MCF 10A (cell line): ENCODE measurements at regions not wholly inside any gene's neighbourhood (a gene's known extent, or its start where the extent isn't known, plus 50 kb on each side); places are given as distances from the start of the nearest gene placed in this dataset.

ENCODE experiments used
- BruUV-seq: library from RNA; stranded (reverse); fragments of 400-500 nt; replicated peaks from 2 replicates; lab custom pipeline; 2021; lab: Mats Ljungman, UMichigan
- CTCF ChIA-PET: fragments of 300-600 bp; sonication (Branson Sonifier 250); formaldehyde crosslinking; extraction: SDS; loops from one replicate; lab custom pipeline; 2021; ENCODE audit warnings: antibody characterized with exemption, inconsistent platforms; lab: Yijun Ruan, JAX
- POLR2A ChIA-PET: fragments of 300-600, 350-650 bp; sonication (Branson Sonifier 250); formaldehyde crosslinking; extraction: SDS; loops from one replicate; lab custom pipeline; 2020; ENCODE audit warnings: antibody characterized with exemption, inconsistent platforms; lab: Yijun Ruan, JAX
- DNase-seq: peaks from one replicate; pipeline ENCODE4 v3.0.0-alpha.2; 2018; ENCODE audit not compliant: unreplicated experiment
- H3K27ac Mint-ChIP-seq: one replicate; pipeline ENCODE4 v1.8.0; 2022; ENCODE audit warnings: mild to moderate bottlenecking, low read depth, mixed read lengths; ENCODE audit not compliant: unreplicated experiment
- H3K27me3 Mint-ChIP-seq: one replicate; pipeline ENCODE4 v1.8.0; 2022; ENCODE audit warnings: mixed read lengths; ENCODE audit not compliant: insufficient read depth, unreplicated experiment
- H3K36me3 Mint-ChIP-seq: one replicate; pipeline ENCODE4 v1.8.0; 2022; ENCODE audit warnings: mild to moderate bottlenecking, moderate library complexity, mixed read lengths; ENCODE audit not compliant: insufficient read depth, unreplicated experiment
- H3K4me1 Mint-ChIP-seq: one replicate; pipeline ENCODE4 v1.8.0; 2022; ENCODE audit warnings: mixed read lengths; ENCODE audit not compliant: insufficient read depth, unreplicated experiment
- H3K4me3 Mint-ChIP-seq: one replicate; pipeline ENCODE4 v1.8.0; 2022; ENCODE audit warnings: mild to moderate bottlenecking, moderate library complexity, mixed read lengths; ENCODE audit not compliant: unreplicated experiment
- H3K9me3 Mint-ChIP-seq: one replicate; pipeline ENCODE4 v1.8.0; 2022; ENCODE audit warnings: mixed read lengths; ENCODE audit not compliant: unreplicated experiment
- CTCF ChIP-seq: fragments of 200-600 bp; IDR thresholded peaks from one replicate; pipeline ENCODE4 v1.8.0; 2022; ENCODE audit warnings: antibody characterized with exemption, mild to moderate bottlenecking; ENCODE audit not compliant: unreplicated experiment
- intact Hi-C: fragments of 100-400 bp; cut with micrococcal nuclease; formaldehyde crosslinking; loops from 2 replicates; pipeline ENCODE4 v1.14.1; 2022

- ChIA-PET POLR2A (no interaction called here), CTCF (interaction anchor here (0.6 to 3.0 kb wide), 6 partner anchors 9 to 181 kb away, joined by 3 to 13 read pairs (median 5); no protein-coding TSS in a partner anchor)
- no peak for TF ChIP-seq CTCF
- DNase-seq = no peak
- no peaks in the 10 kb centered on the region for H3K36me3 Mint-ChIP-seq
- H3K27me3 Mint-ChIP-seq = no peaks in the 10 kb centered on the region
- no peaks in the 10 kb centered on the region for H3K9me3 Mint-ChIP-seq
- no peaks in the 10 kb centered on the region for H3K4me1 Mint-ChIP-seq
- BruUV-seq = no TSS peak
- H3K4me3 Mint-ChIP-seq = no peak overlapping the region
- intact Hi-C loops = no loop called here
- H3K27ac Mint-ChIP-seq = no peak overlapping the region
Observed at GRCh38 chr4:112946127-112946526, 103.3 kb upstream of the ANK2 start.

GRCh38 chr4:112947616-112948015 lies 101.8 kb upstream of the ANK2 start:
- no peak overlapping the region for H3K4me3 Mint-ChIP-seq
- intact Hi-C loops = no loop called here
- POLR2A ChIA-PET = no interaction called here
- DNase-seq = no peak
- no peak for TF ChIP-seq CTCF
- BruUV-seq = no TSS peak
- H3K27ac Mint-ChIP-seq = no peak overlapping the region
- CTCF ChIA-PET = interaction anchor here (0.6 to 3.0 kb wide), 7 partner anchors 8 to 188 kb away, joined by 3 to 13 read pairs (median 4); no protein-coding TSS in a partner anchor
- H3K4me1 Mint-ChIP-seq = no peaks in the 10 kb centered on the region
- no peaks in the 10 kb centered on the region for H3K27me3 Mint-ChIP-seq
- H3K36me3 Mint-ChIP-seq = no peaks in the 10 kb centered on the region
- H3K9me3 Mint-ChIP-seq = no peaks in the 10 kb centered on the region

GRCh38 chr4:112951362-112952312 lies 97.8 kb upstream of the ANK2 start:
- no peaks in the 10 kb centered on the region for H3K27me3 Mint-ChIP-seq
- H3K4me3 Mint-ChIP-seq = no peak overlapping the region
- intact Hi-C loops = loop anchor here (2.0 kb wide), 1 partner anchor 143 kb away; no protein-coding TSS in a partner anchor
- no peaks in the 10 kb centered on the region for H3K9me3 Mint-ChIP-seq
- no peak overlapping the region for H3K27ac Mint-ChIP-seq
- ChIA-PET CTCF (interaction anchor here (0.6 to 3.2 kb wide), 54 partner anchors 9 to 1372 kb away, joined by 3 to 31 read pairs (median 4); partner anchors contain the start of gene ZGRF1), POLR2A (interaction anchor here (1.2 kb wide), 1 partner anchor 13 kb away, joined by 5 read pairs; no protein-coding TSS in a partner anchor)
- H3K4me1 Mint-ChIP-seq = no peaks in the 10 kb centered on the region
- DNase-seq = peak; percentile 21
- peak; percentile 18 for TF ChIP-seq CTCF
- no TSS peak for BruUV-seq
- no peaks in the 10 kb centered on the region for H3K36me3 Mint-ChIP-seq

GRCh38 chr4:112952313-112952700 lies 97.1 kb upstream of the ANK2 start:
- ChIA-PET CTCF (interaction anchor here (0.6 to 3.2 kb wide), 36 partner anchors 10 to 318 kb away, joined by 3 to 31 read pairs (median 5); partner anchors contain the start of gene ZGRF1), POLR2A (no interaction called here)
- H3K4me3 Mint-ChIP-seq = no peak overlapping the region
- H3K36me3 Mint-ChIP-seq = no peaks in the 10 kb centered on the region
- no peaks in the 10 kb centered on the region for H3K9me3 Mint-ChIP-seq
- BruUV-seq = no TSS peak
- H3K4me1 Mint-ChIP-seq = no peaks in the 10 kb centered on the region
- TF ChIP-seq CTCF = no peak
- no peak overlapping the region for H3K27ac Mint-ChIP-seq
- no peaks in the 10 kb centered on the region for H3K27me3 Mint-ChIP-seq
- intact Hi-C loops = no loop called here
- DNase-seq = no peak
